ENCODE measurements at regions not wholly inside any gene's neighbourhood (a gene's known extent, or its start where the extent isn't known, plus 50 kb on each side); places are given as distances from the start of the nearest gene placed in this dataset.

GRCh38 chr21:20739421-20739820, 258.8 kb upstream of the NCAM2 start:
- Histone ChIP-seq H3K79me2 (ENCODE audit: control insufficient read depth, insufficient read depth, low read length, poor library complexity) (no peaks in the 10 kb centered on the region), H3K23ac (ENCODE audit: low read length) (no peak overlapping the region), H3K27ac (ENCODE audit: low read depth, low read length) (no peak overlapping the region), H2BK12ac (ENCODE audit: low read length) (no peak overlapping the region), H4K12ac (ENCODE audit: low read depth, low read length) (no peak overlapping the region), H3K4me1 (ENCODE audit: control insufficient read depth in 1 of 2, insufficient read depth in 2 of 2, low read length in 2 of 2) (no peaks in the 10 kb centered on the region), H3K36me3 (ENCODE audit: control insufficient read depth in 1 of 2, insufficient read depth in 2 of 2, low read length in 2 of 2) (no peaks in the 10 kb centered on the region), H3K4me2 (ENCODE audit: low read length) (no peak overlapping the region), H3K9me3 (ENCODE audit: insufficient read depth, low read depth, low read length) (no peaks in the 10 kb centered on the region), H3K27me3 (ENCODE audit: insufficient read depth, low read length) (no peaks in the 10 kb centered on the region), H4K91ac (ENCODE audit: low read depth, low read length) (no peak overlapping the region), H3K14ac (ENCODE audit: low read length) (no peak overlapping the region), H3K18ac (ENCODE audit: low read length) (no peak overlapping the region), H3K4ac (ENCODE audit: low read depth, low read length) (no peak overlapping the region), H2BK120ac (ENCODE audit: insufficient read depth, low read length, poor library complexity) (no peak overlapping the region), H2BK5ac (ENCODE audit: low read depth, low read length, poor library complexity) (no peak overlapping the region), H4K8ac (ENCODE audit: low read depth, low read length) (no peak overlapping the region), H3K4me3 (ENCODE audit: low read depth, low read length) (no peak overlapping the region), H3K79me1 (ENCODE audit: low read length) (no peaks in the 10 kb centered on the region), H3K9ac (ENCODE audit: low read length) (no peak overlapping the region), H2AFZ (ENCODE audit: insufficient read depth, low read length, poor library complexity) (no peak overlapping the region), H2AK5ac (ENCODE audit: low read length) (no peak overlapping the region)
- WGBS (ENCODE audit: extremely low coverage, insufficient coverage, insufficient read length) = no CpG with 5 or more reads among the region's 5 CpGs
- DNase-seq = no peak

DNA sequence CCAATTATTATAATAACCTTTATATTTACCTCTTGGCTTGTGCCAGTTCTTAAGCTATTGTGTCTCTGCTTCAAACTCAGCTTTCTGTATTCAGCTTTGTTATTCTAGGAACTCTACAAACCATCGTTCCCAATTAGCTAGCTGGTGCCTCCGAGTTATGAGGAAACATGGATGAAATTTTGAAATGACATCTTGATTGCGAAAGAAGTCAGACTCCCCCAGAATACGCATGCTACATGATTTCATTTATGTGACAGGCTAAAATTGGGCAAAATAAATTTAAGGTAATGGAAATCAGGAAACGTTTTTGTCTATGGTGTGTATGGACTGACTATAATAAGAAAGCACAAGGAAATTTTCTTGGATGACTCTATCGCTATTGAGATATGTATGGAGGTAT, 256.8 kb upstream of the NCAM2 start:
- H3K27me3 ChIP-seq (ENCODE audit: insufficient read depth, low read length) = no peaks in the 10 kb centered on the region
- no peak for DNase-seq
- no peak overlapping the region for H3K9ac ChIP-seq (ENCODE audit: low read length)
- H3K23ac ChIP-seq (ENCODE audit: low read length) = no peak overlapping the region
- no peak overlapping the region for H4K8ac ChIP-seq (ENCODE audit: low read depth, low read length)
- H3K79me1 ChIP-seq (ENCODE audit: low read length) = no peaks in the 10 kb centered on the region
- H3K4me3 ChIP-seq (ENCODE audit: low read depth, low read length) = no peak overlapping the region
- no peak overlapping the region for H4K12ac ChIP-seq (ENCODE audit: low read depth, low read length)
- no peak overlapping the region for H2AFZ ChIP-seq (ENCODE audit: insufficient read depth, low read length, poor library complexity)
- H3K36me3 ChIP-seq (ENCODE audit: control insufficient read depth in 1 of 2, insufficient read depth in 2 of 2, low read length in 2 of 2) = no peaks in the 10 kb centered on the region
- H2BK120ac ChIP-seq (ENCODE audit: insufficient read depth, low read length, poor library complexity) = no peak overlapping the region
- no peaks in the 10 kb centered on the region for H3K79me2 ChIP-seq (ENCODE audit: control insufficient read depth, insufficient read depth, low read length, poor library complexity)
- no peak overlapping the region for H3K18ac ChIP-seq (ENCODE audit: low read length)
- H3K27ac ChIP-seq (ENCODE audit: low read depth, low read length) = no peak overlapping the region
- H4K91ac ChIP-seq (ENCODE audit: low read depth, low read length) = no peak overlapping the region
- no peaks in the 10 kb centered on the region for H3K9me3 ChIP-seq (ENCODE audit: insufficient read depth, low read depth, low read length)
- H3K4me1 ChIP-seq (ENCODE audit: control insufficient read depth in 1 of 2, insufficient read depth in 2 of 2, low read length in 2 of 2) = no peaks in the 10 kb centered on the region
- no peak overlapping the region for H3K4me2 ChIP-seq (ENCODE audit: low read length)
- H2BK5ac ChIP-seq (ENCODE audit: low read depth, low read length, poor library complexity) = no peak overlapping the region
- no peak overlapping the region for H3K4ac ChIP-seq (ENCODE audit: low read depth, low read length)
- no CpG with 5 or more reads among the region's 6 CpGs for WGBS (ENCODE audit: extremely low coverage, insufficient coverage, insufficient read length)
- no peak overlapping the region for H2AK5ac ChIP-seq (ENCODE audit: low read length)
- H3K14ac ChIP-seq (ENCODE audit: low read length) = no peak overlapping the region
- H2BK12ac ChIP-seq (ENCODE audit: low read length) = no peak overlapping the region

- Histone ChIP-seq H3K9ac (ENCODE audit: low read length) (no peak overlapping the region), H3K27ac (ENCODE audit: low read depth, low read length) (no peak overlapping the region), H3K36me3 (ENCODE audit: control insufficient read depth in 1 of 2, insufficient read depth in 2 of 2, low read length in 2 of 2) (no peaks in the 10 kb centered on the region), H3K4me3 (ENCODE audit: low read depth, low read length) (no peak overlapping the region), H2BK5ac (ENCODE audit: low read depth, low read length, poor library complexity) (no peak overlapping the region), H3K79me2 (ENCODE audit: control insufficient read depth, insufficient read depth, low read length, poor library complexity) (no peaks in the 10 kb centered on the region), H2AK5ac (ENCODE audit: low read length) (no peak overlapping the region), H2BK12ac (ENCODE audit: low read length) (no peak overlapping the region), H4K91ac (ENCODE audit: low read depth, low read length) (no peak overlapping the region), H3K4me2 (ENCODE audit: low read length) (no peak overlapping the region), H4K12ac (ENCODE audit: low read depth, low read length) (no peak overlapping the region), H3K23ac (ENCODE audit: low read length) (no peak overlapping the region), H3K4me1 (ENCODE audit: control insufficient read depth in 1 of 2, insufficient read depth in 2 of 2, low read length in 2 of 2) (no peaks in the 10 kb centered on the region), H3K27me3 (ENCODE audit: insufficient read depth, low read length) (no peaks in the 10 kb centered on the region), H3K9me3 (ENCODE audit: insufficient read depth, low read depth, low read length) (no peaks in the 10 kb centered on the region), H3K14ac (ENCODE audit: low read length) (no peak overlapping the region), H2AFZ (ENCODE audit: insufficient read depth, low read length, poor library complexity) (no peak overlapping the region), H4K8ac (ENCODE audit: low read depth, low read length) (no peak overlapping the region), H3K18ac (ENCODE audit: low read length) (no peak overlapping the region), H3K4ac (ENCODE audit: low read depth, low read length) (no peak overlapping the region), H3K79me1 (ENCODE audit: low read length) (no peaks in the 10 kb centered on the region), H2BK120ac (ENCODE audit: insufficient read depth, low read length, poor library complexity) (no peak overlapping the region)
- no peak for DNase-seq
- no CpG with 5 or more reads among the region's 2 CpGs for WGBS (ENCODE audit: extremely low coverage, insufficient coverage, insufficient read length)
Measured at GRCh38 chr21:20760221-20760620, 238.0 kb upstream of the NCAM2 start.

DNA sequence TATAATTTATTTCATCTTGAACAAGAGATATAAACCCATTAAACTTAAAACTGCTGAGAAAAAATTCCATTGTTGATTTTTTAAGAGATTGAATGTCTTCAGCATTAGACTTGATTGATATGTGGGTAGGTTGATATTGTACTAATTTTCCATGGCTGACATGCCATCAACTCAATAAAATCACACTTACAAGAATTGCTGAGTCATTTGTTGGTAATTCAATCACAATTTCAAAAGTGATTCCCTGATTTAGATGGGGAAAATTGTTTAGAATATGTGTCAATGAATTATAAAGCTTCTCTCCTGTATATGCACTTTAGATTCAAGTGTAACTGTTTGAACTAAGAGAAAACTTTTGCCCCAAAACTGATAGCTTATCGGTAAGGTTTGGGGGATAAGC, 223.5 kb upstream of the NCAM2 start:
- Histone ChIP-seq H4K91ac (ENCODE audit: low read depth, low read length) (no peak overlapping the region), H2BK12ac (ENCODE audit: low read length) (no peak overlapping the region), H3K14ac (ENCODE audit: low read length) (no peak overlapping the region), H3K27me3 (ENCODE audit: insufficient read depth, low read length) (no peaks in the 10 kb centered on the region), H3K23ac (ENCODE audit: low read length) (no peak overlapping the region), H4K12ac (ENCODE audit: low read depth, low read length) (no peak overlapping the region), H3K9me3 (ENCODE audit: insufficient read depth, low read depth, low read length) (no peaks in the 10 kb centered on the region), H3K4me2 (ENCODE audit: low read length) (no peak overlapping the region), H2BK5ac (ENCODE audit: low read depth, low read length, poor library complexity) (no peak overlapping the region), H3K4me1 (ENCODE audit: control insufficient read depth in 1 of 2, insufficient read depth in 2 of 2, low read length in 2 of 2) (no peaks in the 10 kb centered on the region), H2AK5ac (ENCODE audit: low read length) (no peak overlapping the region), H3K4me3 (ENCODE audit: low read depth, low read length) (no peak overlapping the region), H4K8ac (ENCODE audit: low read depth, low read length) (no peak overlapping the region), H2BK120ac (ENCODE audit: insufficient read depth, low read length, poor library complexity) (no peak overlapping the region), H3K18ac (ENCODE audit: low read length) (no peak overlapping the region), H3K27ac (ENCODE audit: low read depth, low read length) (no peak overlapping the region), H3K79me2 (ENCODE audit: control insufficient read depth, insufficient read depth, low read length, poor library complexity) (no peaks in the 10 kb centered on the region), H3K79me1 (ENCODE audit: low read length) (no peaks in the 10 kb centered on the region), H3K36me3 (ENCODE audit: control insufficient read depth in 1 of 2, insufficient read depth in 2 of 2, low read length in 2 of 2) (no peaks in the 10 kb centered on the region), H3K9ac (ENCODE audit: low read length) (no peak overlapping the region), H3K4ac (ENCODE audit: low read depth, low read length) (no peak overlapping the region), H2AFZ (ENCODE audit: insufficient read depth, low read length, poor library complexity) (no peak overlapping the region)
- WGBS (ENCODE audit: extremely low coverage, insufficient coverage, insufficient read length) = no CpG with 5 or more reads among the region's 1 CpG
- no peak for DNase-seq
